ENCODE measurements at regions not wholly inside any gene's neighbourhood (a gene's known extent, or its start where the extent isn't known, plus 50 kb on each side); places are given as distances from the start of the nearest gene placed in this dataset.

DNA sequence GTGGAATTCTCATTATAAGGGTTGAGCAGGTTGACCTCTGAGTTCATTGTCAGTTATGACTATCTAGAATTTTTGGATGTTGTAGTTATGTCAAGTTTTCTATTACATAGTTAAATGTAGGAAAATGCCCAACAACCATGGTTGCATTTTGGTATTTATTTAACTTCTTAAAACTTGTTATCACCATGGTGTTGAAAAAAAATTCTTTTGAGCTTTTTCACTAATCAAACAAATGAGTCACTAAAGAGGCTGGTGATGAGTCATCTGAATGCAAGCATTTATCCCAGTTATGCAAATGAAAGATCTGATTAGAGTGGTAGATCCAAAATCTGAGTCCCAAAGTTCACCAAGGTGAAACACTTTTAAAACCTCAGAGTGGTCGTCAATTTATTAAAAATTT is 624.7 kb upstream of the IGFBP3 start:
- Mint-ChIP-seq H3K4me1 (no peaks in the 10 kb centered on the region), H3K4me3 (no peak overlapping the region)

GRCh38 chr7:46544396-46545008 is 623.4 kb upstream of the IGFBP3 start:
- H3K4me3 Mint-ChIP-seq, result no peak overlapping the region
- Histone ChIP-seq H3K36me3 (ENCODE audit: control insufficient read depth in 2 of 2, extremely low read depth in 1 of 2, insufficient read depth in 1 of 2, low read length in 1 of 2) (no peaks in the 10 kb centered on the region), H3K4me3 (ENCODE audit: control insufficient read depth in 1 of 2, extremely low read depth in 1 of 2, low read length in 1 of 2) (no peak overlapping the region), H3K27ac (ENCODE audit: low read length) (no peak overlapping the region), H3K9me3 (no peaks in the 10 kb centered on the region), H3K4me1 (ENCODE audit: control insufficient read depth in 1 of 2, extremely low read depth in 1 of 2, insufficient read depth in 2 of 2, low read length in 2 of 2) (no peaks in the 10 kb centered on the region), H3K27me3 (replicated peaks in 1 of 2; ENCODE audit: control insufficient read depth in 2 of 2, extremely low read depth in 1 of 2, insufficient read depth in 2 of 2, low read length in 1 of 2) (no peaks in the 10 kb centered on the region)
- H3K9me3 Mint-ChIP-seq, result peaks cover 0 to 3% (median 2%) of the 10 kb centered on the region in 3 donors
- ChIA-PET POLR2A (no interaction called here), CTCF (no interaction called here)
- ATAC-seq (replicated peaks in 1 of 4), result no peak
- H3K27me3 Mint-ChIP-seq, result no peaks in the 10 kb centered on the region
- no peak for DNase-seq
- no peaks in the 10 kb centered on the region for H3K4me1 Mint-ChIP-seq
- H3K36me3 Mint-ChIP-seq, result no peaks in the 10 kb centered on the region
- WGBS (ENCODE audit: insufficient coverage), result no CpG with 5 or more reads among the region's 2 CpGs
- no peak overlapping the region for H3K27ac Mint-ChIP-seq

More for the DNA sequence above, 624.7 kb upstream of the IGFBP3 start:
- ATAC-seq (replicated peaks in 1 of 4) (no peak), DNase-seq (no peak)
- H3K9me3 Mint-ChIP-seq, result peaks cover 0 to 3% (median 2%) of the 10 kb centered on the region in 3 donors
- no peak overlapping the region for H3K4me3 ChIP-seq (ENCODE audit: control insufficient read depth in 1 of 2, extremely low read depth in 1 of 2, low read length in 1 of 2)
- H3K27ac ChIP-seq (ENCODE audit: low read length), result no peak overlapping the region
- no peaks in the 10 kb centered on the region for H3K9me3 ChIP-seq
- H3K36me3 ChIP-seq (ENCODE audit: control insufficient read depth in 2 of 2, extremely low read depth in 1 of 2, insufficient read depth in 1 of 2, low read length in 1 of 2), result no peaks in the 10 kb centered on the region
- no peak overlapping the region for H3K27ac Mint-ChIP-seq
- ChIA-PET CTCF (no interaction called here), POLR2A (interaction anchor here (0.6 kb wide), 2 partner anchors 14 to 234 kb away, joined by 3 read pairs; no protein-coding TSS in a partner anchor)
- no peaks in the 10 kb centered on the region for H3K4me1 ChIP-seq (ENCODE audit: control insufficient read depth in 1 of 2, extremely low read depth in 1 of 2, insufficient read depth in 2 of 2, low read length in 2 of 2)
- H3K27me3 Mint-ChIP-seq, result no peaks in the 10 kb centered on the region
- no peaks in the 10 kb centered on the region for H3K36me3 Mint-ChIP-seq
- H3K27me3 ChIP-seq (replicated peaks in 1 of 2; ENCODE audit: control insufficient read depth in 2 of 2, extremely low read depth in 1 of 2, insufficient read depth in 2 of 2, low read length in 1 of 2), result no peaks in the 10 kb centered on the region
- no CpG with 5 or more reads among the region's 1 CpG for WGBS (ENCODE audit: insufficient coverage)

- no peaks in the 10 kb centered on the region for H3K36me3 ChIP-seq (ENCODE audit: control insufficient read depth in 2 of 2, extremely low read depth in 1 of 2, insufficient read depth in 1 of 2, low read length in 1 of 2)
- POLR2A ChIA-PET, result interaction anchor here in 1 of 2 donors (0.5 kb wide), 1 partner anchor 86 kb away, joined by 3 read pairs; no protein-coding TSS in a partner anchor
- no peak overlapping the region for H3K4me3 Mint-ChIP-seq
- no peaks in the 10 kb centered on the region for H3K4me1 Mint-ChIP-seq
- peaks cover 0 to 2% (median under 1%) of the 10 kb centered on the region in 3 donors for H3K9me3 Mint-ChIP-seq
- H3K4me3 ChIP-seq (ENCODE audit: control insufficient read depth in 1 of 2, extremely low read depth in 1 of 2, low read length in 1 of 2), result no peak overlapping the region
- DNase-seq (no peak), ATAC-seq (replicated peaks in 1 of 4) (no peak)
- WGBS (ENCODE audit: insufficient coverage), result no CpG with 5 or more reads among the region's 1 CpG
- CTCF ChIA-PET, result no interaction called here
- no peaks in the 10 kb centered on the region for H3K27me3 Mint-ChIP-seq
- H3K27ac ChIP-seq (ENCODE audit: low read length), result no peak overlapping the region
- H3K36me3 Mint-ChIP-seq, result no peaks in the 10 kb centered on the region
- no peak overlapping the region for H3K27ac Mint-ChIP-seq
- no peaks in the 10 kb centered on the region for H3K4me1 ChIP-seq (ENCODE audit: control insufficient read depth in 1 of 2, extremely low read depth in 1 of 2, insufficient read depth in 2 of 2, low read length in 2 of 2)
- no peaks in the 10 kb centered on the region for H3K27me3 ChIP-seq (replicated peaks in 1 of 2; ENCODE audit: control insufficient read depth in 2 of 2, extremely low read depth in 1 of 2, insufficient read depth in 2 of 2, low read length in 1 of 2)
- no peaks in the 10 kb centered on the region for H3K9me3 ChIP-seq
These were observed 621.0 kb upstream of the IGFBP3 start for GRCh38 chr7:46542076-46542475.

DNA sequence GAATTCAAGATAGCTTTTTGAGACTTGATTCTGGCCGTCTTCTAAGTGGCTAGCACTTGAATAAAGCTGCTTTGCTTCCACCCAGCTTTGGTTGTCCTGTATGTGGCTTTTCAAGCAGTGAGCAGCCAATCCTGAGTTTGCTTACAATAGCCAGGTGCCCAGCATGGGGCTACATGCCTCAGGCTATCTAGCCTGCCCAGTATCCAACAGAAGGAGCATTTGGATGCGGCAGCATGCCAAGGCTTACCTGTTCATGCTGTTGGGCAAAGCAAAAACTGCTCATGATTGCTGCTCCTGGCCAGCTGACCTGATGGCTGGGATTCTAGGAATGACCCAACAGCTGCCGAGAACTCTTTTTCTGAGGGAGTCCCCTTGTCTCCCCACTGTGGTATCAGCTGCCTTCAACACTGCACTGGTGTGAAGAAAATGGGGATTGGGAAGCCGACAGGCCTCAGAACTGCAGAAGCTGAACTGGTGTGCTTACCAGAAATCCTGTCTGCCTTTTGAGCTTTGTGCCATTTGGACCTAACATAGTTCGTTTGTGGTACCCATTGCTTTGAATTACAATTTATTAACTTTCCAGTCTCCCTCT is 618.9 kb upstream of the IGFBP3 start:
- Mint-ChIP-seq H3K4me3 (no peak overlapping the region), H3K27ac (no peak overlapping the region), H3K36me3 (no peaks in the 10 kb centered on the region), H3K4me1 (no peaks in the 10 kb centered on the region), H3K27me3 (no peaks in the 10 kb centered on the region), H3K9me3 (peaks cover 0 to 5% (median 3%) of the 10 kb centered on the region in 3 donors)
- Histone ChIP-seq H3K4me3 (ENCODE audit: control insufficient read depth in 1 of 2, extremely low read depth in 1 of 2, low read length in 1 of 2) (no peak overlapping the region), H3K27ac (ENCODE audit: low read length) (no peak overlapping the region), H3K36me3 (ENCODE audit: control insufficient read depth in 2 of 2, extremely low read depth in 1 of 2, insufficient read depth in 1 of 2, low read length in 1 of 2) (no peaks in the 10 kb centered on the region), H3K4me1 (ENCODE audit: control insufficient read depth in 1 of 2, extremely low read depth in 1 of 2, insufficient read depth in 2 of 2, low read length in 2 of 2) (no peaks in the 10 kb centered on the region), H3K9me3 (no peaks in the 10 kb centered on the region), H3K27me3 (replicated peaks in 1 of 2; ENCODE audit: control insufficient read depth in 2 of 2, extremely low read depth in 1 of 2, insufficient read depth in 2 of 2, low read length in 1 of 2) (no peaks in the 10 kb centered on the region)
- DNase-seq (no peak), ATAC-seq (replicated peaks in 1 of 4) (no peak)
- ChIA-PET CTCF (no interaction called here), POLR2A (no interaction called here)
- WGBS (ENCODE audit: insufficient coverage), result 95% methylated on average over 3 of the region's 5 CpGs

- POLR2A ChIA-PET, result no interaction called here
These were observed 616.3 kb upstream of the IGFBP3 start for GRCh38 chr7:46537191-46537905.

DNA sequence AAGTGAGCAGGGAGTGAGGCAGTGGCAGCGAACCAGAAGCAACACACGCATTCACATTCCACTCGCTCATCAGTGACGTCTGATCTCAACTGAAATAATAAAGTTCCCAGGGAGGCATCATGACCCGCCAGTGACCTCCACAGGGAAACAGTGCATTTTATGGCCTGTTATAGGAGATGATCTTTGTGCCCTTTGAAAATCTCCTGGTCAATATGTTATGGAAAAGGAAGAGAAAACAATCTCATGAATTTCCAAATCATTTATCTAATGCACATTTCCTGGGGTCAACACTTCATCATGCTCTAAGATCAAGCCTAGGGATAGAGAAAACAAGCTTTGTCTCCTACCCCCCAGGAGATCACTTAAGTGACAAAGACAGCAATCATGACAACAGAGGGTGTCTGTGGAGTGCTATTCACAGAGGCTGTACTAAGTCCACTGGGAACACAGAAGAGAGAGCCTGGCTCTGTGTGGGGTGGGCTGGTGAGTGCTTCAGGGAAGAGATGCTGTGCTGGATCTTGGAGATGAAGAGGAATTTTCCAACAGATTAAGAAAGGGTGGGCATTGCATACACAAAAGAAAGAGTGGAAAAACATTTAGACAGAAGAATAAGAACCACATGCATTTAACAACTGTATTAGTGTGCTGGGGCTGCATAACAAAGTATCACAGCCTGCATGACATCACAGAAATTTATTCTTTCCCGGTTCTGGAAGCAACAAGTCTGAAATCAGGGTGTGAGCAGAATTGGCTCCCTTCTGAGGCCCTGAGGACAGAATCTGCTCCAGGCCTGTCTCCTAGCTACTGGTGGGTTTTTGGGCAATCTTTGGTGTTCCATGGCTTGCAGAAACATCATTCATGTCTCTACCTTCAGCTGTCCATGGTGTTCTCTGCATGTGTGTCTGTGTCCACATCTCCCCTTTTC is 613.9 kb upstream of the IGFBP3 start:
- peaks cover 0 to 4% (median 3%) of the 10 kb centered on the region in 3 donors for H3K9me3 Mint-ChIP-seq
- no peak overlapping the region for H3K4me3 ChIP-seq (ENCODE audit: control insufficient read depth in 1 of 2, extremely low read depth in 1 of 2, low read length in 1 of 2)
- no peak overlapping the region for H3K4me3 Mint-ChIP-seq
- H3K4me1 Mint-ChIP-seq, result no peaks in the 10 kb centered on the region
- no peaks in the 10 kb centered on the region for H3K9me3 ChIP-seq
- H3K27ac Mint-ChIP-seq, result no peak overlapping the region
- no peaks in the 10 kb centered on the region for H3K27me3 Mint-ChIP-seq
- H3K36me3 Mint-ChIP-seq, result no peaks in the 10 kb centered on the region
- no peaks in the 10 kb centered on the region for H3K27me3 ChIP-seq (replicated peaks in 1 of 2; ENCODE audit: control insufficient read depth in 2 of 2, extremely low read depth in 1 of 2, insufficient read depth in 2 of 2, low read length in 1 of 2)
- ChIA-PET CTCF (interaction anchor here in 1 of 2 donors (0.5 kb wide), 1 partner anchor 152 kb away, joined by 5 read pairs; no protein-coding TSS in a partner anchor), POLR2A (no interaction called here)
- ATAC-seq (replicated peaks in 1 of 4) (no peak), DNase-seq (no peak)
- no peaks in the 10 kb centered on the region for H3K4me1 ChIP-seq (ENCODE audit: control insufficient read depth in 1 of 2, extremely low read depth in 1 of 2, insufficient read depth in 2 of 2, low read length in 2 of 2)
- H3K27ac ChIP-seq (ENCODE audit: low read length), result no peak overlapping the region
- H3K36me3 ChIP-seq (ENCODE audit: control insufficient read depth in 2 of 2, extremely low read depth in 1 of 2, insufficient read depth in 1 of 2, low read length in 1 of 2), result no peaks in the 10 kb centered on the region
- 87% methylated on average over 3 of the region's 6 CpGs for WGBS (ENCODE audit: insufficient coverage)

More at GRCh38 chr7:46537191-46537905, 616.3 kb upstream of the IGFBP3 start:
- Histone ChIP-seq H3K36me3 (ENCODE audit: control insufficient read depth in 2 of 2, extremely low read depth in 1 of 2, insufficient read depth in 1 of 2, low read length in 1 of 2) (no peaks in the 10 kb centered on the region), H3K27ac (ENCODE audit: low read length) (no peak overlapping the region), H3K4me1 (ENCODE audit: control insufficient read depth in 1 of 2, extremely low read depth in 1 of 2, insufficient read depth in 2 of 2, low read length in 2 of 2) (no peaks in the 10 kb centered on the region), H3K4me3 (ENCODE audit: control insufficient read depth in 1 of 2, extremely low read depth in 1 of 2, low read length in 1 of 2) (no peak overlapping the region), H3K9me3 (no peaks in the 10 kb centered on the region), H3K27me3 (replicated peaks in 1 of 2; ENCODE audit: control insufficient read depth in 2 of 2, extremely low read depth in 1 of 2, insufficient read depth in 2 of 2, low read length in 1 of 2) (no peaks in the 10 kb centered on the region)
- no peak for ATAC-seq (replicated peaks in 1 of 4)
- H3K27ac Mint-ChIP-seq, result no peak overlapping the region
- no peaks in the 10 kb centered on the region for H3K27me3 Mint-ChIP-seq
- H3K4me1 Mint-ChIP-seq, result no peaks in the 10 kb centered on the region
- H3K36me3 Mint-ChIP-seq, result no peaks in the 10 kb centered on the region
- no peak overlapping the region for H3K4me3 Mint-ChIP-seq
- WGBS (ENCODE audit: insufficient coverage), result no CpG with 5 or more reads among the region's 5 CpGs
- CTCF ChIA-PET, result no interaction called here
- peaks cover 0 to 4% (median 3%) of the 10 kb centered on the region in 3 donors for H3K9me3 Mint-ChIP-seq
- no peak for DNase-seq

Data from T-cell (primary cell).